ENCODE measurements at regions not wholly inside any gene's neighbourhood (a gene's known extent, or its start where the extent isn't known, plus 50 kb on each side); places are given as distances from the start of the nearest gene placed in this dataset.

- no peaks in the 10 kb centered on the region for H3K27me3 ChIP-seq (ENCODE audit: control insufficient read depth, insufficient read depth, low read length)
- POLR2A ChIA-PET = no interaction called here
- TF ChIP-seq CTCF (IDR thresholded peaks at IDR 0.05; ENCODE audit: insufficient read depth, low read depth, low read length) = no peak
- CTCF ChIA-PET = no interaction called here
- no peak overlapping the region for H3K4me3 ChIP-seq (ENCODE audit: low read depth, low read length)
- no peak for DNase-seq (ENCODE audit: low read depth)
- no peaks in the 10 kb centered on the region; the same call in 1 of the 2 replicates for H3K36me3 ChIP-seq (ENCODE audit: control insufficient read depth, insufficient read depth, low read length)
These were observed 136.9 kb upstream of the NEGR1 start for GRCh38 chr1:72419229-72419628.

DNA sequence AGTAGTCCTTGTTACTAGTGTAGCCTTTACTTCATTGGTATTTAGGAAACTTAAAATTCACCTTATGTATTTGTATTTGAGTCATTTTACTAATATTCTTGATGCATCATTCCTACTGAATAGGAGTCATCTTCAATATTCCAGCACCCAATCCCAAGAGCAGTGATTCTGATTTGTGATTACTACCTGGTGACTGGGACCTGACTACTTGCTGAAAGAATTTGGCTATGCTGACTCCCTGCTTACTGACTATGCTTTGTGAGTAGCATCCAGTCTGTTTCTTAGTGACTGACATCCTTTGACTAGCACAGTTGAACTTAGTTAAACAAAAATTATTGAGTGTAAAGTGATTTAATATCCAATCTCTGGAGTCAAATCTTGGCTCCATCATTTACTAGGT is 129.9 kb upstream of the NEGR1 start:
- Histone ChIP-seq H3K4me3 (ENCODE audit: low read depth, low read length) (no peak overlapping the region), H3K27me3 (ENCODE audit: control insufficient read depth, insufficient read depth, low read length) (no peaks in the 10 kb centered on the region), H3K36me3 (ENCODE audit: control insufficient read depth, insufficient read depth, low read length) (no peaks in the 10 kb centered on the region; the same call in 1 of the 2 replicates)
- DNase-seq (ENCODE audit: low read depth) = no peak
- ChIA-PET CTCF (no interaction called here), POLR2A (no interaction called here)
- no peak for TF ChIP-seq CTCF (IDR thresholded peaks at IDR 0.05; ENCODE audit: insufficient read depth, low read depth, low read length)

GRCh38 chr1:72399807-72400206 is 117.5 kb upstream of the NEGR1 start:
- Histone ChIP-seq H3K27me3 (ENCODE audit: control insufficient read depth, insufficient read depth, low read length) (no peaks in the 10 kb centered on the region), H3K36me3 (ENCODE audit: control insufficient read depth, insufficient read depth, low read length) (no peaks in the 10 kb centered on the region), H3K4me3 (ENCODE audit: low read depth, low read length) (no peak overlapping the region)
- CTCF ChIA-PET = no interaction called here
- DNase-seq (ENCODE audit: low read depth) = no peak
- no peak for TF ChIP-seq CTCF (IDR thresholded peaks at IDR 0.05; ENCODE audit: insufficient read depth, low read depth, low read length)
- POLR2A ChIA-PET = no interaction called here

DNA sequence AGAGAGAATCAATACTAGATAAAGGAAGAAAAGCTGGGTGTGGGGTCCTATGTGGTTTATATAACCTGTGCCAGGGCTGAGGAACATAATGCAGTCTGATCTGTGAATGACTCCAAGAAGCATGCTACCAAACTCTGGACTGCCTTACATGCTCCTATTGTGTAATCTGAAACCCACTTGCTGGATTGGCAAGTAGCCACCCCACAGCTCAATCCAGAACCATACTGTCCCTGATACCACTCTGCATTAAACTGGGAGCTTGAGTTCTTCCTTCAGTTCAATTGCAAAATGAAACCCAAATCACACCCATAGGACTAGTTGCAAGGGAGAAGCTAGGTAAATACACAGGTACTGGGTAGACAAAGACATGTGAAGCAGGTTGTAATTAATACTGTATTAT is 115.4 kb upstream of the NEGR1 start:
- DNase-seq (ENCODE audit: low read depth) = peak; percentile 60
- H3K4me3 ChIP-seq (ENCODE audit: low read depth, low read length) = no peak overlapping the region
- no peaks in the 10 kb centered on the region for H3K36me3 ChIP-seq (ENCODE audit: control insufficient read depth, insufficient read depth, low read length)
- ChIA-PET CTCF (interaction anchor here (0.6 kb wide), 1 partner anchor 220 kb away, joined by 3 read pairs; no protein-coding TSS in a partner anchor), POLR2A (no interaction called here)
- H3K27me3 ChIP-seq (ENCODE audit: control insufficient read depth, insufficient read depth, low read length) = no peaks in the 10 kb centered on the region
- no peak for TF ChIP-seq CTCF (IDR thresholded peaks at IDR 0.05; ENCODE audit: insufficient read depth, low read depth, low read length)

- no peak for TF ChIP-seq CTCF (IDR thresholded peaks at IDR 0.05; ENCODE audit: insufficient read depth, low read depth, low read length)
- H3K36me3 ChIP-seq (ENCODE audit: control insufficient read depth, insufficient read depth, low read length) = no peaks in the 10 kb centered on the region
- H3K4me3 ChIP-seq (ENCODE audit: low read depth, low read length) = no peak overlapping the region
- no peaks in the 10 kb centered on the region for H3K27me3 ChIP-seq (ENCODE audit: control insufficient read depth, insufficient read depth, low read length)
- ChIA-PET POLR2A (no interaction called here), CTCF (interaction anchor here (0.6 kb wide), 1 partner anchor 68 kb away, joined by 3 read pairs; no protein-coding TSS in a partner anchor)
- DNase-seq (ENCODE audit: low read depth) = no peak
These were observed 112.1 kb upstream of the NEGR1 start for GRCh38 chr1:72394457-72394856.

Data from BJ (cell line).